ENCODE measurements at regions not wholly inside any gene's neighbourhood (a gene's known extent, or its start where the extent isn't known, plus 50 kb on each side); places are given as distances from the start of the nearest gene placed in this dataset.

DNA sequence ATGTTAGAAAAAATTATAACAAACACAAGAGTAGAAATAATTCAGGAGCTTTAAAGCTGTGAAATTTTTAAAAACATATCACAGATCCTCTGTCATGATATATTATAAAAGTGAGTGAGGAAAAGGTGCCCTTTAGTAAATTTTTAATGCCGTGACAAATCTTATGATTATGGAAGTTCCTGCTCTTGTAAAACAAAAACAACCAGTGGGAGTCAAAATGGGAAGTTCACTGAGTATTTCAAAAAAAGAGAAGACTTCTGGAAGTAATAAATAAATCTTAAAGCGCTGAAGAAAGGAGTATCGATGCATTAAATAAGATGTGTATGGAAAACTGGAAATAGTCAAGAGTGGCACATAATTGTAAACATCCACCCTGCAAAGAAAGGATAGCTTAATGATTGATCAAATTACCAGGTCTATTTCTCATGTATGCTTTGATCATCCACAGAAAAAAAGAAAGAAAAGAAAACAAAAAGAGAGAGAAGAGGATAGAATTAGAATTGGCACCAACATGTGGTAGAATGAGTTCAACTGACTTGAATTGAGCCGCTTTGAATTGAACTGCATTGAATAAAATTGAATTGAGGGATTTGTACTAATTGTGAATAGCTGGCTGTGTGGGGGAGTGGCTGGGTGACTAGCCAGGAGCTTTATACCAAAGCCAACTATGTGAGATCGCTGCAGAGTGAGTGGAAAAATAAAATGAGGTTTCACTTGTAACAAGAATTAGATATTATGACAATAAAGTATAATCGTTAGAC, 647.6 kb upstream of the SPRY2 start:
- no peak overlapping the region for H3K27ac ChIP-seq (ENCODE audit: low read depth, low read length)
- H4K20me1 ChIP-seq (ENCODE audit: insufficient read depth, low read length): no peaks in the 10 kb centered on the region
- H3K36me3 ChIP-seq (ENCODE audit: insufficient read depth, low read length): no peaks in the 10 kb centered on the region
- H3K79me2 ChIP-seq (ENCODE audit: insufficient read depth, low read length): no peaks in the 10 kb centered on the region
- H3K4me3 ChIP-seq (ENCODE audit: insufficient read depth, low read length): no peak overlapping the region
- peaks cover 4% of the 10 kb centered on the region for H3K9me3 ChIP-seq (ENCODE audit: low read depth, low read length)
- H2AFZ ChIP-seq (ENCODE audit: low read length): no peak overlapping the region
- no peaks in the 10 kb centered on the region for H3K27me3 ChIP-seq (ENCODE audit: insufficient read depth, low read length)
- H3K4me1 ChIP-seq (ENCODE audit: insufficient read depth, low read length): no peaks in the 10 kb centered on the region
- TF ChIP-seq CTCF (IDR thresholded peaks at IDR 0.05; ENCODE audit: extremely low read depth, low read depth, low read length): no peak
- no peak overlapping the region for H3K4me2 ChIP-seq (ENCODE audit: insufficient read depth, low read length)
- DNase-seq (ENCODE audit: insufficient read length, low spot score, missing footprints): no peak

- no peaks in the 10 kb centered on the region for H3K79me2 ChIP-seq (ENCODE audit: insufficient read depth, low read length)
- no peaks in the 10 kb centered on the region for H3K27me3 ChIP-seq (ENCODE audit: insufficient read depth, low read length)
- no peaks in the 10 kb centered on the region for H3K4me1 ChIP-seq (ENCODE audit: insufficient read depth, low read length)
- H3K36me3 ChIP-seq (ENCODE audit: insufficient read depth, low read length): no peaks in the 10 kb centered on the region
- no peaks in the 10 kb centered on the region for H3K9me3 ChIP-seq (ENCODE audit: low read depth, low read length)
- no peak overlapping the region for H3K27ac ChIP-seq (ENCODE audit: low read depth, low read length)
- no peak overlapping the region for H2AFZ ChIP-seq (ENCODE audit: low read length)
- no peak overlapping the region for H3K4me3 ChIP-seq (ENCODE audit: insufficient read depth, low read length)
- no peak overlapping the region for H3K4me2 ChIP-seq (ENCODE audit: insufficient read depth, low read length)
- peak; percentile 84 for TF ChIP-seq CTCF (IDR thresholded peaks at IDR 0.05; ENCODE audit: extremely low read depth, low read depth, low read length)
- peak; percentile 45 for DNase-seq (ENCODE audit: insufficient read length, low spot score, missing footprints)
- no peaks in the 10 kb centered on the region for H4K20me1 ChIP-seq (ENCODE audit: insufficient read depth, low read length)
These were observed 638.2 kb upstream of the SPRY2 start for GRCh38 chr13:80979035-80979641.

DNA sequence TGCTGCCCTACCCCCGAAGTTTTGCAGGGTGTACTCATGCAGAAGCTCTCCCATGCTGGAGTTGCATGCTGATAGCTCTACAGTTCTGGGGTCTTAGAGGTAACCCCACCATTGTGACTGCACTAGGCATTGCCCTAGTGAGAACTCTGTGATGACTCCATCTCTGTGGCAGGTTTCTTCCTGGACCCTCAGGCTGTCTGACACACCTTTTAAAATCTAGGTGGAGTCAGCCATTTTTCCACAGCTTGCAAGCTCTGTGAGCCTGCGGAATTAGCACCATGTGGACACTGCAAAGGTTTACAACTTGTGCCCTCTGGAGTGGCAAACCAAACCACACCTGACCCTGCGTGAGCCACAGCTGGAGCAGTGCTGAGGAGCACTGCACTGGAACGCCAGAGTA, 636.2 kb upstream of the SPRY2 start:
- Histone ChIP-seq H4K20me1 (ENCODE audit: insufficient read depth, low read length) (no peaks in the 10 kb centered on the region), H3K27ac (ENCODE audit: low read depth, low read length) (no peak overlapping the region), H3K4me1 (ENCODE audit: insufficient read depth, low read length) (no peaks in the 10 kb centered on the region), H3K27me3 (ENCODE audit: insufficient read depth, low read length) (no peaks in the 10 kb centered on the region), H2AFZ (ENCODE audit: low read length) (no peak overlapping the region), H3K4me2 (ENCODE audit: insufficient read depth, low read length) (no peak overlapping the region), H3K9me3 (ENCODE audit: low read depth, low read length) (no peaks in the 10 kb centered on the region), H3K36me3 (ENCODE audit: insufficient read depth, low read length) (no peaks in the 10 kb centered on the region), H3K4me3 (ENCODE audit: insufficient read depth, low read length) (no peak overlapping the region), H3K79me2 (ENCODE audit: insufficient read depth, low read length) (no peaks in the 10 kb centered on the region)
- DNase-seq (ENCODE audit: insufficient read length, low spot score, missing footprints): no peak
- no peak for TF ChIP-seq CTCF (IDR thresholded peaks at IDR 0.05; ENCODE audit: extremely low read depth, low read depth, low read length)

GRCh38 chr13:80975903-80976302, 635.0 kb upstream of the SPRY2 start:
- no peaks in the 10 kb centered on the region for H3K4me1 ChIP-seq (ENCODE audit: insufficient read depth, low read length)
- H3K27me3 ChIP-seq (ENCODE audit: insufficient read depth, low read length): no peaks in the 10 kb centered on the region
- no peaks in the 10 kb centered on the region for H3K36me3 ChIP-seq (ENCODE audit: insufficient read depth, low read length)
- no peak for TF ChIP-seq CTCF (IDR thresholded peaks at IDR 0.05; ENCODE audit: extremely low read depth, low read depth, low read length)
- no peaks in the 10 kb centered on the region for H3K9me3 ChIP-seq (ENCODE audit: low read depth, low read length)
- H4K20me1 ChIP-seq (ENCODE audit: insufficient read depth, low read length): no peaks in the 10 kb centered on the region
- H3K4me3 ChIP-seq (ENCODE audit: insufficient read depth, low read length): no peak overlapping the region
- no peak overlapping the region for H2AFZ ChIP-seq (ENCODE audit: low read length)
- no peak for DNase-seq (ENCODE audit: insufficient read length, low spot score, missing footprints)
- H3K4me2 ChIP-seq (ENCODE audit: insufficient read depth, low read length): no peak overlapping the region
- no peaks in the 10 kb centered on the region for H3K79me2 ChIP-seq (ENCODE audit: insufficient read depth, low read length)
- no peak overlapping the region for H3K27ac ChIP-seq (ENCODE audit: low read depth, low read length)

Data from osteoblast (primary cell).